ENCODE measurements at regions not wholly inside any gene's neighbourhood (a gene's known extent, or its start where the extent isn't known, plus 50 kb on each side); places are given as distances from the start of the nearest gene placed in this dataset.

- DNase-seq, result no peak
- in situ Hi-C loops (cut with MboI; ENCODE audit: low pct_unique_long_range_greater_than_20kb, low sequenced_read_pairs), result no loop called here
Measured at GRCh38 chr12:114741940-114742339, 58.0 kb upstream of the TBX3 start.

GRCh38 chr12:114740448-114740847 is 56.5 kb upstream of the TBX3 start:
- in situ Hi-C loops (cut with MboI; ENCODE audit: low pct_unique_long_range_greater_than_20kb, low sequenced_read_pairs), result no loop called here

GRCh38 chr12:114738460-114739184 is 54.6 kb upstream of the TBX3 start:
- no peak for DNase-seq
- in situ Hi-C loops (cut with MboI; ENCODE audit: low pct_unique_long_range_greater_than_20kb, low sequenced_read_pairs), result no loop called here

More at GRCh38 chr12:114740448-114740847, 56.5 kb upstream of the TBX3 start:
- no peak for DNase-seq

GRCh38 chr12:114735680-114736374 is 51.9 kb upstream of the TBX3 start:
- no peak for DNase-seq
- in situ Hi-C loops (cut with MboI; ENCODE audit: low pct_unique_long_range_greater_than_20kb, low sequenced_read_pairs), result no loop called here

DNA sequence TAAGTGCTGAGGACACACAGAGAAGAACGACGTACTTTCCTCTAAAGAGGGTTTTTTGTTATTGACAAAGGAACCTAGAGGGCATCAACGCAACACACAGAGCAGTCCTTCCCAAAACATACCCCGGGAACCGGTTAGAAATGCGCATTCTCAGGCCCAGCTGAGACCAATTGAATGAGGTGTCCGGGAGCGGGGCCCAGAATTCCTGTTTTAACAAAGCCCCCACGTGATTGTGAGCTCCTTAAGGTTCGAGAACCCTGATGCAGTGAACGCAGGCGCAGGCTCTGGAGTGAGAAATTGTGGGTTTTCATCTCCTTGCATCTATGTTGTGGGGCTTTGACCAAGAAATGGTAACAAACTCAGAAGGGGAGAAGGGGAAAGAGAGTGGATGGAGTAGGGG is 51.0 kb upstream of the TBX3 start:
- in situ Hi-C loops (cut with MboI; ENCODE audit: low pct_unique_long_range_greater_than_20kb, low sequenced_read_pairs), result no loop called here
- no peak for DNase-seq

- in situ Hi-C loops (cut with MboI; ENCODE audit: low pct_unique_long_range_greater_than_20kb, low sequenced_read_pairs), result no loop called here
- DNase-seq, result no peak
Measured at GRCh38 chr12:114733919-114734318, 49.9 kb upstream of the TBX3 start.
